Stimulated activated CD4-positive, alpha-beta T cell treated with anti-CD3 and anti-CD28 coated beads, TNF-alpha, amount 100 ng/mL, for 24 hours (primary cell): ENCODE measurements at regions not wholly inside any gene's neighbourhood (a gene's known extent, or its start where the extent isn't known, plus 50 kb on each side); places are given as distances from the start of the nearest gene placed in this dataset.

ENCODE experiments used
- DNase-seq, 3 experiments: peaks; one replicate each; pipeline ENCODE4 v3.0.0-alpha.2; 2020; ENCODE audit warnings: low read depth in 3 of 3

DNA sequence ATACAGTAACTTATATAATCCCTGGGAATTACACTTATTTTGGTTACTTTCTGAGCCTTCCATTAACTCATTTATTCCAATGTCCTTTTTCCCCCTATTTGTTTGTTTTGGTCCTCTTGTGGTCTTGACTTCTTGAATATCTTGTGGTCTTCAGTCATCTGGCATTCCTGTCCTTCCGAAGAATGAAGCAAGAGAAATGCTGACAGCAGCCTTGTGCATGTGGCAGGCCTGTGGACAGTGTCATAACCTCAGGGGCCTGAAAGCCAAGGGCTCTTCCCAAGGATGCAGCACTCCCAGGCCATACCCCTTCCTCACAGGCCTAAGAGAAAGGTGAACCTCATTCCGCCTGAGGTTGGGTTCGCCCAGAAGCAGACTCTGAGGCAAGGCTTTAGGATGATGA lies 470.2 kb downstream of the DISC1 start:
- DNase-seq = no peak
